HuH-7.5 (cell line): ENCODE measurements at regions not wholly inside any gene's neighbourhood (a gene's known extent, or its start where the extent isn't known, plus 50 kb on each side); places are given as distances from the start of the nearest gene placed in this dataset.

Source experiments
- DNase-seq: peaks from one replicate; pipeline ENCODE4 v3.0.0; 2011; ENCODE audit warnings: low spot score

DNA sequence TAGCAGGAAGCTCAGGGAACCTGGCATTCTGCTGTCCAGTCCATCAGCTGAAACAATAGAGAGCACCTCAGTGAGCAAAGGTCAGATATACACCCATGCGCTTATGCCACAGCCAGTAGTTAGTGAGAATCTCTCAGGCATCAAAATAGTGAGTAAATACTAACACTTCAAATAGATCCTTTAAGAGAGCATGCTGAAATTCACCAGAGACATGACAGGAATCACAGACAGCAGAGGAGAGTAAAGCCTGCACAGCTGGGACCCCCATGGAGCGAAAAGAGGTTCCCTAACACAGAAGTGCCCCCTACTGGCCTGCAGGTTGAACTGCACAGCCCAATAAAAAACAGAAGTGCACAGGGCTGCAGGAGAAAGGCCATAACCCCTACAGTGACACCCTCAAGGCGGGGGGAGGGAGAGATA, 57.6 kb upstream of the ANTXRL start:
- peak; percentile 31 for DNase-seq

DNA sequence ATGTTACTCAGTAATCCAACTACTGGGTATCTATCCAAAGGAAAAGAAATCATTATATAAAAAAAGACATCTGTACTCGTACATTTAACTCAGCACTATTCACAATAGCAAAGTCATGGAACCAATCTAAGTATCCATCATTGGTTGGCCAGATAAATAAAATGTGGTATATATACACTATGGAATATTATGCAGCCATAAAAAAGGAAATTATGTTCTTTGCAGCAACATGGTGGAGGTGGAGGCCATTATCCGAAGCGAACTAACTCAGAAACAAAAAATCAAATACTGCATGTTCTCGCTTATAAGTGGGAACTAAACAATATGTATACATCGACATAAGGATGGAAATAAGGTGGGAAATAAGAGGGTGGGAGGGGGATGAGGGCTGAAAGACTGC, 56.2 kb upstream of the ANTXRL start:
- DNase-seq, result no peak

DNA sequence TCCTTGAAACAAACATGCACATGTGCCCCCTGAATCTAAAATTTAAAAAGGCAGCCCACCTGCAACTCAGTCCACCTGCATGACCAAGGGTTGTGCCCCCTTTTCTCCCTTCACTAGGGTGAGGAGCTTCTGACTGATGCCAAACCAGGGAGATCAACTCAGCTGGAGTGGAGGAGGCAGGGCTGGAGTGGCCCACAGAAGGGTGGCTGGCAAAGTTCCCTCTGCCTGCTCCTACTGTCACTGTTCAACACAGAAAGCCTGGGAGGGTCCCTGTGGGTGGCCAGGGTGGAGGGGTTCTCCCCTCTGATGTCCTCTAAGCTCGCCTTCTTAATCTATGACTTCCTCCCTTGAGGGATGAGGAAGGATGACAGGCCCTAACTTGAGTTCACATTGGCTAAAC, 55.7 kb upstream of the ANTXRL start:
- no peak for DNase-seq

DNA sequence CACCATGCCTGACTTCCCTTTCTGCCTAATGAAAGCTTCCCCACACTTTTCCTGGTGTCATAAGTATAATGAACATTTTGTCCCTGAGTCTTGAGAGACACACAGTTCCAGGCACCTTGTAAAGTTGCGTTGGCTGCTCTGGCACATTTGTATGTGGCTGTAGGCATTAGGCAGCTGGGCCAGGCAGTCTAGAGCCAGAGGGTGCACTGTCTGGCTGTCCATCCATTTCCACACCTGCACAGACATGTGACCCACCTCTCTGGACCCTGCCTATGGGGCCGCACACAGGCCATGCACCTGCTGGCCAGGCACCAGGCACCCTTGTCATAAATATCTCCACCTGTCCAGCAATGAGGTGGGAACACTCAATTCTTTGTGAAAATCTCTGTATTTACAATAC, 54.7 kb upstream of the ANTXRL start:
- no peak for DNase-seq

DNA sequence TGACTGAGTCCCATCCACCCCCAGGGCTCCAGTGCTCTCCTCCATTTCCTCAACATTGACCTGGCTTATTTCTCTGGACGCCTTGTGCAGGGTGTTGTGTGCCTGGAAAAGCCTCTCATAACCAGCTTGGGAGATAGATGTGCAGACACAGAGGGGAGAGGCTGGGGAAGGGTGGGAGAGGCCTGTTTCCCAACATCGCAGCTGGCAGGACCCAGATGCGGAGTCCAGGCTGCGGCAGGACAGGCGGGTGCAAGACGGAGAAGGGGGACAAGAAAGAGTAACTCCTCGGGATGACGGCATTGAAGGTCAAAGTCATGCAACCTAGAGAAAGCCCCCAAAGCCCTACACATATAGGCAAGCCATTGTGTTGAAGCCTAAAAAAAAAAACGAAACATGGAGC, 54.1 kb upstream of the ANTXRL start:
- no peak for DNase-seq

DNA sequence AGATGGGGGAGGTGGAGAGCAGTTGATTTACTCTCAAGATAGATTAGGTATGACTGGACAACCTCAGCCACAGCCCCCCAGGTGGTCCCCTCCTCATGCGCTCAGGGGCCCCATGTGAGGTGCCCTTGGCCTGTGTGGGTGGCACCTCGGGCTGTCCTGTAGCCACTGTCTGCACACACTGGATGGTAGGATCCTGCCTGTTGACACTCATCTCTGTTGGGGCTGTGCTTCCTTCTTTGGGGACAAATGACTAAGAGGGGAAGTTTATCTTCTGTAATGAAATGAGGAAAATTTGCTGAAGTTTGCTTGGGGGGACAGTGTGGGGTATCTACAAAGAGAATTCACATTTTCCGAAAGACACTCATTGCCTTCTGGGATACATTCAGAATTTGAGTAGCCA, 53.6 kb upstream of the ANTXRL start:
- no peak for DNase-seq

DNA sequence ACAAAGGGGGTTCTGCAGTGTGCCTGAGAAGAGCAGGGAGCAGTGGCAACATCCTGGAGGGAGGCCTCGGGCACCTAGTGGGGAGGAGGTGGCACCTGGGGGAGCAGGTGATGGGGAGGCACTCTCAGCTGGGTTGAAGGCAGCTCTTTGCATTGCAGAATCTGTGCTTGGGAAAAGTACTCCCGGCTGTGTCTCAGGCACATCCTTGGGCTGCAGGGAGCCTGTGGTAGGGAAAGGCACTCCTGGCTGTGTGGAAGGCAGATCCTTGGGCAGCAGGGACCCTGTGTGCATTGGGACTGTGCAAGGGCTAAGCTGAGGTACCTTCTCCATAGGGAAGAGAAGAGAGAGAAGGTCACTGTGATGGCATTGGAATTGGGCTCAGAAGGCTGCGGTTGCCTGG, 52.8 kb upstream of the ANTXRL start:
- no peak for DNase-seq

DNA sequence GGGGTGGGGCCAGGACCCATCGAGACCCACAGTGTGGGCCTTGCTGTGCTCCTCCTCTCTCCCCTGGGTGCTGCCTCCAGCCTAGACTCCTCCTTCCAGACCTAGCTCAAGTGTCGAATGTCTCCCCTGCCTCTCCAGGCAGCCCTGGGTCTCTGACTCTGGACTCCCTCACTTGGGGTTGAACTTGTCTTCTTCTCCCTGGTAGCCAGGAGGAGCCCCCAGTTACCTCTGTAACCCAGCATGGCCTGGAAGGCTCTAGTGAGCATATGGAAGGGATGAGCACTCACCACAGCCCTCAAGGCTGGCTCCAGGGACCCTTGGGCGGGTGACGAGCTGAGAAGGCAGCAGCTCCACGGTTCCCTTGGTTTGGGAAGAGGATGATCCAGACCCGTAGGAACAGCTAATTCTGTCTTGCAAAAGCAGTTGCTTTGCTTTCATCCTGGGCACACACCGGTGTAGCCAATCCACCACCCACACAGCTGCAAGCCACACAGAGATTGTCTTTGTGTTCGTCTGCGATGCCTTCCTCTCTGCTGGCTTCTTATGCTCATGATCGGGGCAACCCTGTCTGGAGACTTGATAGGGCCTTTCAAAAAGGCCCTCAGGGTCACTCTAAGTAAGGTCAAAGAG, 52.3 kb upstream of the ANTXRL start:
- DNase-seq, result no peak

DNA sequence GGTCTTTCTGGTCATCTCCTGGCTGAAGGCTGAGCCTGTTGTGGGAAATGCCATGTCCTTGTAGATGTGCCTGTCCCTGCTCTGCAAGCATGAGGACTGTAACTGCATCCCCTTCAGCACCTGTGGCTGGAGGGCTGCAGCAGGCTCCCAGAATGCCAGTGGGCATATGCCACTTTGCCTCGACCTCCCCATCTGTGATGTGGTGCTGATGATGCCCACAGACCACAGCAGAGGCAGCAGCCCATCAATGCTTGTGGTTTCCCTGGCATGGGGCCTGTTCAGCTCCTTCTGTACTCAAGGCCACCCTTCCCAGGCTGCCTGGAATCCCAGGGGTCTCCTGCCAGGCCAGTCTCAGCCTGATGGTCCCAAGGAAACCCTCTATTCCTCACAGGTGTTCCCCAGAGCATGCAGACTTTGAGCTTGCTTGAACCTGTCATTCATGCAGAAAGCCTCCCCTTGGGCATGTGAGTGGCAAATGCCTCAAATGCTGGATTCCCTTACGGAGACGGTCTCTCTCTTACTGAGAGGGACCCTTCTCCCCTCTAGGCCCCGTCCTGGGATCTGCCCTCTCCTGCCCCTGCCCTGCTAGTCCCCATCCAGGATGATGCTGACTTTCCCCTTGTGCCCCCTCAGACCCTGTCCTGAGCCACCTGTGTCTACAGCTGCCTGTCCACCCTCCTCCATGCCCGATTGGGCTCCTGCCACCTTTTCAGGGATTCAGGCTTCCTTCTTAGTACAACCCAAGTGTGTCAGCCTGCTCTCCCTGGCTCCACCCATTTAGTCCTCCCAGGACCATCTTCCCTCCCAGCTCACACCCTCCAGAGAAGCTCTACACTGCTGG, 50.9 kb upstream of the ANTXRL start:
- DNase-seq, result no peak

DNA sequence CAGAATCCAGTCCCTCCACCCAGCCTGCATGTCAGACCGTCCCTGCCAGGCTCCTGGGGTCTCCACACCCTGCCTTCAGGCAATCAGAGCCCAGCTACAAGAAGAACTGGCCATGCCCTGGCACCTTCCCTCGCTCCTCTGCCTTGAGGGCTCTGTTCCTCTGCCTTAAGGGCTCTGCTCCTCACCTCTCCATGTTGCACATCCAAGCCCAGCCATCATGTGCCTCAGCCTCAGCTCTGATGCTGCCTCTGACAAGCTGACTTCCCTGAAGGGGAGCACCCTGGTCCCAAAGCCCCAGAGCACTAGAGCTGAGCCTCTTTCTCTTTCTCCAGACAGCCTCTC, 50.3 kb upstream of the ANTXRL start:
- no peak for DNase-seq

DNA sequence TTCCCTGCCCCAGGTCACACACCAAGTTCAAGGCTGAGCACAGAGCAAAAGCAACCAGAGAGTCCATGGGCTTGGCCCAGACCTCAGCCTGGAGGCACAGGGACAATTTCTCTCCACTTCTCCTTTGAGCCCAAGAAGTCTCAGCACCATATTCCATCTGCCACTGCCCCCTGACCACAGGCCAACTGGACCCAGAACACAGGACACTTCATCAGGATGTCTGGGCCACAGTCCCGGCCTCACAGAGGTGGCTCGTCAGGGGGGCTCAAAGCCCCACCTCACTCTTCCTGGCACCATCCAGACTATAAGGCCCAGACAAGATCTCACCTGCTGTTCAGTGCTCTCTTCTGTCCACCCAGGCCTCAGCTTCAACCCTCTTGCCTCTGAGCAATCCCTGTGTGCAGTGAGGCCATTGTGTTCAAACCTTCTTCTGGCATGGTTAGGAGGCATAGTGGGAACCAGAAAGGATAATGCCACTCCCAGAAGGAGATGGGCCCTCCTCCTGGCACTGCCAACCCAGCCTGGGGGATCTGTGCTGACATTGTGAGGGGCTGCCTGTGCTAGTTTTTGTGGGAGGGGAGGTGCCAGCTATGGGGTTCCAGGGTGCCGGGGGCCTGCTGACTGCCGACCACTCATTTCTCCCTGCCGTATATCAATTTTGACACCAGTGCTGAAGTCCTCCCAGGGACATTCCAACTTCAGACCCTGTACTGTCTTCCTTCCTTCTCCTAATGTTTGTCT, 49.7 kb upstream of the ANTXRL start:
- no peak for DNase-seq
